Jurkat, Clone E6-1 (cell line): ENCODE measurements at regions not wholly inside any gene's neighbourhood (a gene's known extent, or its start where the extent isn't known, plus 50 kb on each side); places are given as distances from the start of the nearest gene placed in this dataset.

Experiments used
- DNase-seq: peaks from one replicate; pipeline ENCODE4 v3.0.0-alpha.2; 2011; ENCODE audit warnings: low read depth, low spot score
- H3K4me3 ChIP-seq: 2 replicates; pipeline ENCODE4 v1.5.1; 2011; ENCODE audit warnings: mild to moderate bottlenecking, low read length, control low read depth, moderate library complexity

- no peak overlapping the region for H3K4me3 ChIP-seq
- DNase-seq: no peak
Measured at GRCh38 chr11:23124249-23124648, 264.0 kb upstream of the CCDC179 start.

GRCh38 chr11:23124996-23125395, 264.7 kb upstream of the CCDC179 start:
- no peak for DNase-seq

DNA sequence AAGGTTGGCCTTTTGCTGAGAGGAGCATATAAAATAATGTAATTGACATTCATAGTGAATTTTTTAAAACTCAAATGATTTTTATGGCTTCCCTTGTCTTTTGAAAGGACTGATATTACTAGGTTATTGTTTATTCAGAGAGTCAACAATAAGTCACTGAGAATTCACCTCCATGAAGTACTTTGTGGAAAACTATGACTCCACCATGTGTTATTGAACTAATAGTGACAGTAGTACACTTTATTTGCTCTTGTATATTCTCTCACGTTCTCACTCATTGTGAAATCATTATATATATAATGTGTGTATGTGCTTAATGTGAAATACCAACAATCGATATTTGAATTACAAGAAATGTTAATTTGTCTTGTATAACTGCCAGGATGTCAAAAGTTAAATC, 267.4 kb upstream of the CCDC179 start:
- H3K4me3 ChIP-seq: no peak overlapping the region
- DNase-seq: no peak

More at GRCh38 chr11:23124996-23125395, 264.7 kb upstream of the CCDC179 start:
- no peak overlapping the region for H3K4me3 ChIP-seq

- no peak for DNase-seq
- no peak overlapping the region for H3K4me3 ChIP-seq
Measured at GRCh38 chr11:23134627-23135026, 274.4 kb upstream of the CCDC179 start.

- no peak overlapping the region for H3K4me3 ChIP-seq
- DNase-seq: no peak
Measured at GRCh38 chr11:23138761-23139160, 278.5 kb upstream of the CCDC179 start.

DNA sequence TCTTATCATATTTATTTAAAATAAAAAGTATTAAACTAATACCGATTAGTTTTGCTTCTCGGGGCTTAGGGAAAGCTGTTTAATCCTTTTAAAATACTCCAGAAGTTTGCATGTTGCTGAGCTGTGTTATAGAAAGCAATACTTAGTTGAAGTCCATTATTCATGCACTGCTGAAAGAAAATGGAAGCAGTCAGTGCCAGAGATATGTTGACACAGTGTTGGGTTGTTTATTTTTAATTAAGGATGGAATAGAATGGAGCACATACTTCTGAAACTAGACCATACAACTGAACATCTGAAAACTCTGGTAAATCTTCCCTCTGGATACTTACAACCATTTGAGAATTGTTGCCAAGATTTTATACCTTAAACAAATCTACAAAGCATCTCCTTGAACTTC, 282.7 kb upstream of the CCDC179 start:
- no peak overlapping the region for H3K4me3 ChIP-seq
- no peak for DNase-seq

- H3K4me3 ChIP-seq: no peak overlapping the region
- no peak for DNase-seq
Measured at GRCh38 chr11:23151819-23152218, 291.5 kb upstream of the CCDC179 start.

- no peak for DNase-seq
- H3K4me3 ChIP-seq: no peak overlapping the region
Measured at GRCh38 chr11:23155503-23155902, 295.2 kb upstream of the CCDC179 start.

DNA sequence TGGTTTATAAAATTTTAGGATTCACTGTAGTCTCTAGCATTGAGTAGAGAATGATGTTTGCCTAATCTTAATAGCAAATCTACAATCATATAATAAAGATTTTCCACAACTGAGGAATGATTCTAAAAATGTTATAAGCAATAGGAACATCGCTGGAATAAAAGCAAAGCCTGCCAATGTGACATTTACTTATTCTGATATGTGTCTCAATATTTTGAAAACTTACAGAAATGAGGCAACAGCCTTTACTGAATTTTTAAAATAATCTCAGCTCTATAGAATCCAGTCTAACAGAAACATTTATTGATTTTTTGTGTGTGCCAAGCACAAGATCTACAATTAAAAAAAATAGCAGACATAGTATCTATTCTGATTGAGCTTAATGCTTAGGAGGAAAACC, 303.7 kb upstream of the CCDC179 start:
- H3K4me3 ChIP-seq: no peak overlapping the region
- DNase-seq: no peak

DNA sequence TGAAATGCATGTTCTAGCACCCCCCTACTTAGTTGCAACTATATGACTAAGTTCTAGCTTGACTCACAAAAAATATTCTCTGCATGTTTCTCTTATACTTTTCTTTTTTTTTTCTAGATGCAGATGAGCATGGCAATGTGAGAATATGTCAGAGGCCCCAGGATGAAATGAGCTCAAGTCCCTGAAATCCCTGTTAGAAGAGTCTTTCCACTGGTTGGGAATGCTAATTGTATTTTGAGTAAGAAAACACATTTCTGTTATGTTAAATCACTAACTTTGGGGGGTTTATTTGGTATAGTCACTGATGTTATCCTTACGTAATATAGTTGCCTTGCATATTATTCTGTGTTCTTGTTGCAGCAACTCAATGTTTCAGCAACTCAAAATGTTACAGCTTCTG, 306.1 kb upstream of the CCDC179 start:
- DNase-seq: no peak
- H3K4me3 ChIP-seq: no peak overlapping the region

DNA sequence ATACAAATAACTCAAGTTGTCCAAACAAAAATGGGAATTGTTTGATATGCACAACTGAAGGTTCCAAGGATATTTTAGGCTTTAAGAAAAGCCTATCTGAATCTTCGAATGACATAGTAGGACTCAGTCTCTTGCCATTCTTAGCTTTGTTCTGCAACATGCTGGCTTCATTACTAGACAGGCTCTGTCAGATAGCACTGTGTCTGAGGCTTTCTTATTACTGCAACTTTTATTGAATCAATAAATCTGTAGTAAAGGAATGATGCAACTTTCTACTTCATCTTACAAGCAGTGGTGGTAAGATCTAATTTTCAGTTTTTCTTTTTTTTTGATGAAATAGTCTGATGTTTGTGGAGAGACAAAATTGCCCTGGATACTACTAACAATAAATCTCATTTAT, 319.3 kb upstream of the CCDC179 start:
- DNase-seq: no peak
- H3K4me3 ChIP-seq: no peak overlapping the region

- H3K4me3 ChIP-seq: no peak overlapping the region
- DNase-seq: peak; percentile 18
Measured at GRCh38 chr11:23181022-23181807, 320.9 kb upstream of the CCDC179 start.

DNA sequence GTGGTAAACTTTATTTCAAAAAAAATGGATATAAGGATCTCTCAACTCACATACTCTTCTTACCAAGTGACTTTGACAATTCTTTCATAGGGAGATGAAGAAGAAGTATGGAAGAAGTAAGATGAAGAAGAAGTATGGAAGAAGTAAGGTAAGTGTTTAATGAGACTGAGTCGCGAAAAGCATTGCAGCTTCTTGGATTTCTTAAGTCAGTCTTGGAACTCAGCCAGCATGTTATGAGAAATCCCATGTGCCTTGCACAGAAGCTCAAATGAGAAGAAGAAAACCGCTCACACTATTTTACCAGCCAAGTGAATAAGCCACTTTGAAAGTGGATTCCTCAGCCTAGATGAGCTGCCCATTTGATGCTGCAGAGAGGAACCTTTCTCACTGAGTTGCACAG, 332.0 kb upstream of the CCDC179 start:
- H3K4me3 ChIP-seq: no peak overlapping the region
- DNase-seq: no peak

- no peak overlapping the region for H3K4me3 ChIP-seq
Measured at GRCh38 chr11:23201936-23202522, 341.8 kb upstream of the CCDC179 start.

DNA sequence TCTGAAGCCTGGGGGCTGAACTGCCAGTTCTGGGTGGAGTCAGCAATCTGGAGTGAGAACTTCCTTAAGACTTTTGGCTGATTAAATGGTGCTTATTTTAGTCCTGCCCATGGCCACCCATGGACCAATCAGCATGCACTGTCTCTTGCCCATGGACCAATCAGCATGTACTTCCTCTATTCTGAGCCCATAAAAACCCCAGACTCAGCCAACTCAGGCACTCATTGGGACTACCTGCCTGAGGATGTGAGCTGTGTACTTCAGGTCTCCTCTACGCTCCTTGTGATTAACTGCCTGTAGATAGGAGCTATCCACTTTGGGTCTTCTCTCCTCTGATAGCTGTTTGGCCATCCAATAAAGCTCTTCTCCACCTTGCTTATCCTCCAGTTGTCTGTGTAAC, 342.3 kb upstream of the CCDC179 start:
- H3K4me3 ChIP-seq: no peak overlapping the region
- DNase-seq: no peak

More at GRCh38 chr11:23201936-23202522, 341.8 kb upstream of the CCDC179 start:
- DNase-seq: no peak

DNA sequence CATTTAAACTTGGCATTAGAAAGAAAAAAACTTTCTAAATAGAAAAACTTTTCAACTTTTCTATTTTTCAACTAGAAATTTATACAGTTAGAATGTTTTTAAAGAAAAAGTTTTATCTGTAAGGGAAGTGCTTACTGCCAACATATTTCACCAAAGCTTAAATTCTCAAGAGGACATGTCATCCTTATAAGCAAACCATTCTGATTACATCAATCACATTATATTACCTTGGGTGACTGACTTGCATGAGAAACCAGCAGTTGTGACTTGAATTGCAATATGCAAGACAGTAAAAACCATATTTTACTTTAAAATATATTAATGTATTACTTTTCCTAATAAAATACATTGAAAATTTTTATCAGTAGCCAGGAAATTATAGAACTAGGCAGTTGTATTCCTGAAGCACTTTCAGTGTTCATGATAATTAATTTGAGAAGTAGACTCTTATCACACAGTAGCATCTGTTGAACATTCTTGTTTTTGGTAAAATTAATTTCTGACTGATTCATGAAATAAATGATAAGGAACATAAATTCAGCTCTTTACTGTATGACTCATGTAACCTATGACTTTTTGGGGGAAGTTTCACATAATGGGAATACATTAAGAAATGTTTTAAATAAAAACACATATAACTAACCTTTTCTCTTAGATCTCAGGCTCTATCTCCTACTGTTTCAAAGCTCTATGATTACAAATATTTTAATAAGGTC, 345.0 kb upstream of the CCDC179 start:
- no peak for DNase-seq
- no peak overlapping the region for H3K4me3 ChIP-seq

GRCh38 chr11:23206741-23207336, 346.6 kb upstream of the CCDC179 start:
- DNase-seq: no peak
- no peak overlapping the region for H3K4me3 ChIP-seq

DNA sequence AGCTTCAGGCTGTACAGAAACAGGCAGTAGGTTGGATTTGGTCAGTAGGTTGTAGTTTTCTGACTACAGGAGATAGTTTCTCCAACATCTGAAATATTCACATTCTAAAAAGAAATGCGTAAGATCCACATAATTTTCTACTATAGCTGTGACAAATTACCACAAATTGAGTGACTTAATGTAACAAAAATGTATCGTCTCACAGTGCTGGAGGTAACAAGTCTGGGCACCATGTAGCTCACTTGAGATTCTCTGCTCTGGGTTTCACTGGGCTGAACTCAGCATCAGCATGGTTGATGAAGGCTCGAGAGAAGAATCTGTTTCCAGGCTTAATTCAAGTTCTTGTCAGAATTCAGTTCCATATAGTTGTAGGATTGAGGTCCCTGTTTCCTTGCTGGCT, 350.9 kb upstream of the CCDC179 start:
- H3K4me3 ChIP-seq: no peak overlapping the region
- DNase-seq: no peak

GRCh38 chr11:23212807-23213206, 352.5 kb upstream of the CCDC179 start:
- H3K4me3 ChIP-seq: no peak overlapping the region
- DNase-seq: no peak

GRCh38 chr11:23217072-23217471, 356.8 kb upstream of the CCDC179 start:
- DNase-seq: no peak
- H3K4me3 ChIP-seq: no peak overlapping the region
